IPS-18c (cell line): ENCODE measurements at regions not wholly inside any gene's neighbourhood (a gene's known extent, or its start where the extent isn't known, plus 50 kb on each side); places are given as distances from the start of the nearest gene placed in this dataset.

Source experiments
- H3K4me3 ChIP-seq: 2 replicates; pipeline ENCODE4 v1.7.0; 2013; ENCODE audit warnings: low read depth, mild to moderate bottlenecking, low read length, moderate library complexity; ENCODE audit not compliant: insufficient read depth
- H3K9me3 ChIP-seq: one replicate; pipeline ENCODE4 v1.6.1; 2013; ENCODE audit warnings: mild to moderate bottlenecking, low read length, moderate library complexity; ENCODE audit not compliant: control insufficient read depth, insufficient read depth

GRCh38 chr6:1139155-1139890 is 172.6 kb upstream of the FOXQ1 start:
- no peaks in the 10 kb centered on the region for H3K9me3 ChIP-seq

DNA sequence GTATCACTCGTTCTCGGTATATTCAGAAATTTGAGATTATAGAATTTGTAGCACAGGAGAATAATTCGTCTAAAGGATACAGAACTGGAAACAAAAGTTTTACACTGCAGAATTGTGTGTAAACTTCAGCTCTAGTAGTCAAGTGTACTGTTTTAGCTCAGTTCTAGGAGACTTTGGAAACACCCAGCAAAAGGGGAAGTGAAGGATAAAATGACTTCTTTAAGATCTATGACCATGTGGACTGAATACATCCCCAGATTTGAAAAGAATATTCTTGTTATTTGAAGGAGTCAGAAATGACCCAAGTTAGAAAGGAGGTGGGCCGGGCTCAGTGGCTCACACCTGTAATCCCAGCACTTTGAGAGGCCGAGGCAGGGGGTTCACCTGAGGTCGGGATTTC is 174.0 kb upstream of the FOXQ1 start:
- no peak overlapping the region for H3K4me3 ChIP-seq
- H3K9me3 ChIP-seq = no peaks in the 10 kb centered on the region

More at GRCh38 chr6:1139155-1139890, 172.6 kb upstream of the FOXQ1 start:
- H3K4me3 ChIP-seq = no peak overlapping the region

DNA sequence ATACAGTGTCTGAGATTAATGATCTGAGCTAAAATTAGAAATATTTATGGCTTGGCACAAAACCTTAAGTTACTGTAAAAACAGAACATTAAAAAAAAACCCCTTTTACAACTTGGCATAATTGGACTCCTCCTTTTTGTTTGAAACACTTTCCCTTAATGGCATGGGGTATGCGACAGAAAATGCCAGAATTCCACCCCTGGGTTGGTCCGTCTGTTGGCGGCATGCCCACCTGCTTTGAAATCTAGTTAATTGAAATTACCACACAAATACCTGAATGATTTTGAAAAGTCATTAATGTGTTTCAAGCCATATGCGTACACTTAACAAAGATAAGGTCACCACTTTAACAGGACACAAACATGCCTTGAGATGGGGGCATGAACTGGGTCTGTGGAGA is 175.1 kb upstream of the FOXQ1 start:
- Histone ChIP-seq H3K9me3 (no peaks in the 10 kb centered on the region), H3K4me3 (no peak overlapping the region)

DNA sequence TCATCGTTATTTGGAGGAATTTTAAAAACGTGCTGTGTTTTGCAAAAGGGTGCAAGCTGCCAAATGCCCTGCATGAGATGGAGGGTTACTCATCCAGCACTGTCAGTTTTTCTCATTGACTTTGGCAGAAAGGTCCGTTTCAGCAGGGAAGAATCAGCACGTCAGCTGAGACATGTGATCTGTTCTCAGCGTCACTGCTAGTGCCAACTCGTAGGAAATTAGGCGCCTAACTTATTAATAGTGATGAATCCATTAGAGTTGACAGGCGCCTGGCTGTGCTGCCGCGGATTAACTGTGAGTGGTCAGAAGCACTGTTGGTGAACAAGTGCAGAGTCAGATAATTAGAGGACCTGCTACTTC is 175.5 kb upstream of the FOXQ1 start:
- no peak overlapping the region for H3K4me3 ChIP-seq

GRCh38 chr6:1135726-1136414 is 176.0 kb upstream of the FOXQ1 start:
- Histone ChIP-seq H3K4me3 (no peak overlapping the region), H3K9me3 (no peaks in the 10 kb centered on the region)

More for the DNA sequence above, 175.5 kb upstream of the FOXQ1 start:
- no peaks in the 10 kb centered on the region for H3K9me3 ChIP-seq

DNA sequence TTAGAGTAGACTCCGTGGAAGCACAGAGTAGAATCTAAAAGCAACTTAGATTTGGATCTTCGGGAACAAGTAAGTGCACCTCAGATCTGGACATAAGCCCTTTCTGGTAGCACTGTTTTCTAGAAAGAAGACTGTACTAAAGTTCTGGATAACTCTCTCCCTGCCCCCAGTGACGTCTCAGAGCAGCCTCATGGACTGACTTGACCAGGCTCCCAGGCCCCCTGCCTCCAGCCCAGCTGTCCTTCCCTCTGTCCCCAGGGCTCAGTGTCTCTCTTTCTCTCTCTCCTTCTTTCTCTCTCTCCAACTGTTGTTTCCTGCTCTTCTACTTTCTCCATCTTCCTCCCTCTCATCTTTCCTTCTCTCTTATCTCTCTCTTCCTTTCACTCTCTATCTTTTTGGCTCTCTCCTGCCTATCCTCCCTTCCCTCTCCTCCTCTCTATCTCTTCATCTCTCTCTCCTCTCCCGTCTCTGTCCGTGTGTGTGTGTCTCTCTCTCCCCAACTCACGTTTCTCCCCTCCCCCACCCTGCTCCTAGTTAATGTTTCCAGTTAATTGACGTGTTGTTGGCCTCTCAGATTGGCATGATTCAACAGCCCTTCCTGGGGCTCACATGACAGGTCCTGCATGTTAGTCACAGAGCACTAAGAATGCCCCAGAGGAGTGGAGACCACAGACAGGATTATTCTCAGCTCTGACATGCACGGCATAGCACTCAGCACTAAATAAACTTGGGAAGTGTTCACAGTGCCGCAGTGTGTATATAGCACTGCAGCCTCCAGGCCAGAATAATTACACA is 180.4 kb upstream of the FOXQ1 start:
- Histone ChIP-seq H3K4me3 (no peak overlapping the region), H3K9me3 (no peaks in the 10 kb centered on the region)

DNA sequence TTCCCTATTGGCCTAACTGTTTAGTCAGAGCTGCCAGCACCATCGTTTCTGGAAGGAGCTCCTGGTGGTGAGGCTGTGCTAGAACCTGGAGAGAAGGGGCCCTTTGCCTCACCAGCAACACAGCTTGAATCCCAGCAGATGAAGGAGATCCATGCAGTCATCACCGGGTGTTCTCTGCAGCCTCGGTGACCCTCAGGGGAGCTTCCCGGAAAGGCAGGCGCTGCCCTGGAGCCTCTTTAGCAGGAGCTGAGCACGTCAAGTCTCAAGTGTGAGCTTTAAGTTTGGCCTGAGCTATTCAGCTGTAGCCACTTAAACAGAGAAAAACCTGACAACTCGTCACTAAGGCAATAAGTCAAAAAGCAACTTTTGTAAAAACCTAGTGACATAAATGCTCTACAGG is 181.2 kb upstream of the FOXQ1 start:
- Histone ChIP-seq H3K4me3 (no peak overlapping the region), H3K9me3 (no peaks in the 10 kb centered on the region)

GRCh38 chr6:1129131-1129530 is 182.8 kb upstream of the FOXQ1 start:
- no peaks in the 10 kb centered on the region for H3K9me3 ChIP-seq
- no peak overlapping the region for H3K4me3 ChIP-seq

DNA sequence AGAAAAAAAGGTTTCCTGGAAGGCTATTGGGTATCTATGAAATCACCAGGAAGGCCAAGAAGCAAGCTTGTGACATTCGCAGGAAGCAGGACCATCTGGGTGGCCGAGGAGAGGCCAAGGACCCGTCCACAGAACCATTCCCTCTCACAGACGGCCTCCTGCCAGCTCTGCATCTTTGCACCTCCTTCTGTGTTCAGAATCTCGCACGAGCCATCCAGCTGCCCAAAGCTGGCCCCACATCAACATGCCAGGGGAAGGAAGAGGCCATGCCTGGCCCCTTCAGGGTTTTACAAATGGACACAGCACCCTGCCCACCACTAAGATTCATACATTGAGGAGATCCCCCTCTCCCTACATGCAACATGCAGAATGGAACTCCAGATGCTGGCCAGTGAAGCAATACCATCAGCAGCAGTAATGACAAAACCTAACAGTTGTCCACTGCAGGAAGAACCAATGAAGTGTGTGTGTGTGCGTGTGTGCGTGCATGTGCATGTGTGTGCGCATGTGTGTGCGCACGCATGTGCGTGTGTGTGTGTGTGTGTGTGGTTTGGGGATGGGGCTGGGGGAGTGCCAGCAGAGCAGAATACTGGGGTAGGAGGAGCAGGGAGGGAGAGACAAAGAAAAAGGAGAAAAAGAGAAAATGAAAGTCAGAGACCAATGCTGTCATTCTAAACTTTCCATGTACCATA is 184.2 kb upstream of the FOXQ1 start:
- H3K9me3 ChIP-seq = no peaks in the 10 kb centered on the region
- H3K4me3 ChIP-seq = no peak overlapping the region

- Histone ChIP-seq H3K9me3 (no peaks in the 10 kb centered on the region), H3K4me3 (no peak overlapping the region)
These were observed 184.8 kb upstream of the FOXQ1 start for GRCh38 chr6:1127129-1127528.

DNA sequence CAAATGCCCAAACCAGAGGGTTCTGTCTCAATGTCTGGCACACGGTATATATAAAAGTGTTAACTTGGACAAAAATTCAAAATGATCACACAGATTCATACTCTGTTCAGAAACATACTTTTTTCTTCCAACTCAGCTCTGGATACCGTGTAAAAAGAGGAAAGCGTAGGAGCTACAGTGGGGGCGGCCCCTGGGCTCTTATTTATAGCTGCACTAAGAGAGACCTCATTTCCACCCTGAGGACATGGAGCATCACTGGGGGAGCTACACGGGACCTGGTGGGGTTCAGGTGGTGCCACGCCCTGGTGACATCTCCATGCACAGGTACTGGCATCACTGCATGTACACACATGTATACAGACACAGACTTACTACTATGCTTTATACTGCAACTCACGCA is 185.9 kb upstream of the FOXQ1 start:
- no peaks in the 10 kb centered on the region for H3K9me3 ChIP-seq

GRCh38 chr6:1125297-1125696 is 186.6 kb upstream of the FOXQ1 start:
- H3K9me3 ChIP-seq = no peaks in the 10 kb centered on the region

More for the DNA sequence above, 185.9 kb upstream of the FOXQ1 start:
- no peak overlapping the region for H3K4me3 ChIP-seq

DNA sequence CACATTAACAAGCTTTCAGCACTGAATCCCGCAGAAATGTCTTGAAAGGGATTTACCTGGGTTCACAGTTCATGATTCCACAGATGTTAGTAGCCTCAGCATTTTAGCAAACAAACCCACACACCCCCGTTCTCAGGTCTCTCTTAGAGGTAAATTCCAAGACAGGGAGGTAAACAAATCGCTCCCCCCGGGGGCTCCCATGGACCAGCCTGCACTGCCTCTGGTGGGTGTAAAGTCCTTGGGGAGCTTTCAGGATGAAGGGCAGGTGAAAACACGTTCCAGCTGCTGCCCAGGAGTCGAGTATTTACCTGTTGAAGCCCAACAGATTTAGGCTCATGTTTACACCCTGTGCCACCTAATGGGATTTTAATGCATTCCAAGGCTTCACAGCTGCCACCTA is 187.0 kb upstream of the FOXQ1 start:
- no peak overlapping the region for H3K4me3 ChIP-seq

More at GRCh38 chr6:1125297-1125696, 186.6 kb upstream of the FOXQ1 start:
- H3K4me3 ChIP-seq = no peak overlapping the region

GRCh38 chr6:1123386-1124375 is 188.2 kb upstream of the FOXQ1 start:
- no peak overlapping the region for H3K4me3 ChIP-seq
- H3K9me3 ChIP-seq = no peaks in the 10 kb centered on the region

More for the DNA sequence above, 187.0 kb upstream of the FOXQ1 start:
- no peaks in the 10 kb centered on the region for H3K9me3 ChIP-seq

- no peaks in the 10 kb centered on the region for H3K9me3 ChIP-seq
These were observed 189.8 kb upstream of the FOXQ1 start for GRCh38 chr6:1122083-1122482.

GRCh38 chr6:1118287-1118647 is 193.6 kb upstream of the FOXQ1 start:
- Histone ChIP-seq H3K4me3 (no peak overlapping the region), H3K9me3 (peaks cover 2% of the 10 kb centered on the region)

More at GRCh38 chr6:1122083-1122482, 189.8 kb upstream of the FOXQ1 start:
- no peak overlapping the region for H3K4me3 ChIP-seq
